Activated CD4-positive, alpha-beta T cell treated with anti-CD3 and anti-CD28 coated beads for 1 hour (primary cell): ENCODE measurements at regions not wholly inside any gene's neighbourhood (a gene's known extent, or its start where the extent isn't known, plus 50 kb on each side); places are given as distances from the start of the nearest gene placed in this dataset.

Source experiments
- DNase-seq: peaks from one replicate; pipeline ENCODE4 v3.0.0-alpha.2; 2020

DNA sequence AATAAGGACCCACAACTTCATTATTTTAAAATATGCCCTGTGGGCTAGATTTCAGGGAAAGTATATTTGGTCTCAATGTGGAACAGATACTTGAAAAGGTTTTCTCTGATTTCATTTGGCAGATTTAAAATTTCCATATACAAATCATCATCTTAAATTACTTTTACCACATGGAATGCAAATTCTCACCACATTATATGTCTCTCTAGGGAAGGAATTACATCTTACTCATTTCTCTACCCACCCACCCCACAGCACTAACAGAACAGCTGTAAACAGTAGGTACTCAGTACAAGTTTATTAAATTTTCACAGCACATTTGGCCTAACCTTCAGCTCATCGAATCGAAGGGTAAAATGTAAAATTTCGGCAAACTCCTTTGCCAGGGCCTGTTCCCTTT is 104.0 kb downstream of the CYRIA start:
- no peak for DNase-seq

DNA sequence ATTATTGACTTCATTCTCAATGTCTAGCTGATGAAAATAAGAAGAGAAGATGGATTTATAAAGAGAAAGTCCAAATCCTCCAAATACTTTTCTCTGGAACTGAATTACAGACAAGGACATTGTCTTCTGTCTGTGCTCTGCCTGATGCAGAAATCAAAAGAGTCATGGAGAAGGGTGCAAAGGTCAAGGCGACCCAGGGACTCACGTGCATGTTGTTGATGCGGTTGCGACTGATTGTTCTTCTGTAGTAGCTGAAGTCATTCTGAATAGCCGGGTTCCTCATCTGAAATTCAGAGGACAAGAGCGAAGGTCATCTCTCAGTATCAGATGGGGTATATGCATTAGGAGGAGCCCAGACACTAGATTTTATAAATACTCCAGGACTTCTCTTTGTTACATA is 104.4 kb downstream of the CYRIA start:
- no peak for DNase-seq

DNA sequence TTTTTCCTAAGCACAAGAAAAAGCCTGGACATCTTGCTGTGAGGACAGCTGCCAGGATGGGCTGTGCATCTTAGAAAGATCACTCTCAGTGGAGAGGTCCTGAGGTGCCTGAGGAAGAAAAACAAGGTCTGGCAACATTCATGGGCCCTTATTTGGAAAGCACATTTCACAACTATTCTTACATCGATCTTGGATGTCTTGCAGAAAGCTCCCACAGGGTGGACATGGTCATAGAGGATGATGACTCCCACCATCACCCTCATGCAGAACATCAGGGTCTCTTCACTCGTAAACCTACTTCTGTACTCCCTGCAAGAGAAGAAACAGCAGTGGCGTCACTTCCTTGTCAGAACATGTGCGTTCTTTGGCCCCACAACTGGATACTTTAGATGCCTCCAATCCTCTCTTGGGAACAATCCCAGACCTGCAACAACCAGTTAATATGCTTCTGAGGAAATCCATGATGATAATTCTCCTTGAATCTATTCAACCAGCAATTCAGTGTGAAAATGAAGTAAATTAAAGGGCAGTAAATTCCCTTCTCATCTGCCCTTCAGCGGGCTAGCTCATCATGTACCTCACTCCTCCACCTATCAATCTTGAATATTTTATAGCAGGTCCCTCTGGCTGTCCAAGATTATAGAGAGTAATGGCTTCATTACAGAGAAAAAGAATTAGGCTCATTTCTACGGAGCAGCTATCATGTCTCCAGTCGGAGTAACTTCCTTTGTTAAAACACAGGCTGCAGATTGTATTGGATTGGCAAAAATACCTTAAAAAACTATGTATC is 106.2 kb downstream of the CYRIA start:
- no peak for DNase-seq

DNA sequence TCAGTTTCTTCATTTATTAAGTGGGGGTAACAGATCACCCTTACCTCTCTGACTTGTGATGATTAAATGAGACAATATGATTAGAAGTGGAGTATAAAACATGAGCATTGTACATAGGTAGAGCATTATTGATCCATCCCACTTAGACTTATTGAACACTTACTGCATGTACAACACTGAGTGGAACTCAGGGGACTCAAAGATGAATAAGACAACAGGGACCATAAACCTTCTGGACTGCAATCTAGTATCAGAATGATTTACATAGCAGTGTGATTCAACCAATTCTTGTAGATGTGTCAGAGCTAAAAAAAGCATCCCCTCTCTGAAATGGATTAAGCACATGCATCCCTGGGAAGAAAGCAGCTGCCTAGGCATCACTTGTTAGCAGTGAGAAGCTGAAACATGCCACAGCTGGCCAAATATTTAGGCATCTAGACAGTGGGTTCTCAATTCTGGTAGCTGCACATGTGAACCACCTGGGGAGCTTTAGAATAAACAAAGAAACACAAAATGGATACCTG is 111.5 kb downstream of the CYRIA start:
- no peak for DNase-seq

DNA sequence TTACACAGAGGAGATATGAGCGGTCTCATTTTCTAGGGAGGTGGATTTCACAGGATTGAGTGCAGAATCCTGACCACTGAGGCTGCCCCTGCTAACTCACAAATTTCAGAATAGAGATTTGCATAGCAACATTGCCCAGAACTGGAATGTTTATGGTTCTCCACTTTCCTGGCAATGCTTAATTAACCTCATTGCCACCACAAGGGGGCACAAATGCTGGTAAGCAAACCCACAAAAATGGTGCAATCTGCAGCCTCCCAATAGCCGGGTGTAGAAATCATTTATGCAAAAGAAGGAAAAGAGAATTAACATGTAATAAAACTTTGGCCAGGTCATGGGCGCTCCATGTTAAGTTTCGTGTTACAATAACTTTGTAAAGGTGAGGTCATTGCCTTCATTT is 112.4 kb downstream of the CYRIA start:
- no peak for DNase-seq

DNA sequence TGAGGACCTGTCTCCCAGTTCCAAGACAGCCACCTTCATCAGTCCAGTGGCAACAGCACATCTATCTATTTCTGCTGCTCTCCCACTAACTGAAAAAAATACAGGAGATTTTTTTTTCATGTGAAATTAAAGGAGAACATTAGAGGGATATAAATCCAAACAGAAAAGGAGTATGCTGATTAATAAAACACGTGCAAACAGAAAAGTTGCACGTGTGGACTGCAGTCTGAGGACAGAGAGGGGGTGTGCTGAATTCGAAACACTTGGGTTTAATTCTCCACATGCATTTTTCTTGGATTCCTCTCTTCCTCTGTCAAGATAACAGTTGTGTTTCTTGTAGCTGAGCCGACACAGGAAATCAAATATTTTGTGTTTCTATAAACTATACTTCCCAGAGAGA is 113.4 kb downstream of the CYRIA start:
- DNase-seq = no peak

DNA sequence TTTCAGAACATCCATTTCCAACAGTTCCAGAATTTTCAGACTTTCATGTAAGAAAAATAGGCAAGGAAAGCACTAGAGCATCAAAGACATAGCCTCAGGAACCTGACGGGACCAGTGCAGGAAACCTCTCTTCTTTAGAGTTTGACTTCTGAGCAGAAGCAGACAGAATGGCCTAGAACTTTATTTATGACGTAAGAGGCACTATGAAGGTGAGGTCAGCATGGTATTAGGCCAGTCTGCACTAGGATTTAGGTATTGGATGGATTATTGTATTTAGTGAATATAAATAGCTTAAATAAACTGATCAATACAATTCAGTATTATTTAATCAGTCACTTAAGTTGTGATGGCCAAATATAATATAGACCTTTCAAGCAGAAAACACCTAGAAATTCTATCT is 117.6 kb downstream of the CYRIA start:
- DNase-seq = no peak

DNA sequence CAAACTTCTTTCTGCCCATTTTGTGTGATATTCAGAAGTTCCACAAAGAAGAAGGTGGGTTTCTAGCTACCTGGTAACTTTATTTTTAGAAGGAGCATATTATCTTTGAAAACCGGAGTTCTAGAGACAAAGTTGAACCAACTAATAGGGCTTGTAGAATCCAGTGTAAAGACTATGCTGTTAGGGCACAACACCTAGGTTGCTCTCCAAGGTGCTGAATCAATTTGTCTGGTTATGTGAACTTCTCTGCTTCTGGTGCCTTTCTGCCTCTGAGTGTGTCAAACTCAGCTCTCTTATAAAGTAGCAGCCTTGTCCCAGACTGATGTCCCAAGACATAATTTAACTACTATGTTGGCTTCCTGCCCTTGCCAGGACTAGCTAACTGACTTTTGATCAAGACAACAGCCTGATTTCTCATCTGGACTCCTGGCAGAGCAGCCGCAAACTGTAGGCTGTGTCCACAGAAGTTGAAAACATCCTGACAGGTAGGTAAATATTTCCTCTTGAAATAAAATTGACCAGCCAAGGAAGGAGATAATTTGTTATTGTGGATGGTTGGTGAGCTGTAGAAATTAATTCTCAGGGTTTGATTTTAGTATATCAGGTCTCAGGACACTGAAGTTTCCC is 119.4 kb downstream of the CYRIA start:
- no peak for DNase-seq

DNA sequence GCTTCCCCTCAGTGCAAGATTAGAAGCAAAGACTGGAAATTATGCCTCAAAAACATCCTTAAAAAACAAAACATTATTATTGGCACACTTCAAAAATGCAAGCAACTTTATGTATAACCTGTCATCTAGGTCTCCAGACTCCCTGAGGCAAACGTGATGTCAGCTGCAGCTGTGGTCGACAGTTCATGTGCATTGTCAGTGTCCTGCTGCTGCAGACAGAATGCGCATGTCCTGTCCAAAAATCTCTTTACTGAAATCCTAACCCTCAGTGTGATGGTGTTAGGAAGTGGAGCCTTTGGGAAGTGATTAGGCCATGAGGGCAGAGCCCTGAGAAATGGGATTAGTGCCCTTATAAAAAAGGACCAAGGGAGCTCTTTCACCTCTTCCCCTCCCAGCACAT is 126.9 kb downstream of the CYRIA start:
- DNase-seq = no peak

DNA sequence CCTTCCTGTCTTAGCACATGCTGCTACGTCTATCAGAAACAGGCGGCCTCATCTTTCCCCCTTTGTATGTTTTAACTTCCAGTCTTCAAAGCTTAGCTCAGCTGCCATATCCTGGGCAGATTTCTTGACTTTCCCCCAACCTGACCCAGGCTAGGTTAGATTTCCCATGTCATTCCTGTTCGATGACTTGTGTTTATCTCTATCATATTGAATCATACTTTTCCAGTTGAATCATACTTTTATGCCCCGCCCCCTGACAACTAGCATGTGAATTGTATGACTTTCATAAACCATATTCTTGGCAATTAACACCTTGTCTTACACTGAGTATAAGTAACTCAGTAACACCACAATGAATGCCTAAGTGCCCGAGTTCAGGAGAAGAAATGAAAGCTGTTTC is 128.3 kb downstream of the CYRIA start:
- no peak for DNase-seq

DNA sequence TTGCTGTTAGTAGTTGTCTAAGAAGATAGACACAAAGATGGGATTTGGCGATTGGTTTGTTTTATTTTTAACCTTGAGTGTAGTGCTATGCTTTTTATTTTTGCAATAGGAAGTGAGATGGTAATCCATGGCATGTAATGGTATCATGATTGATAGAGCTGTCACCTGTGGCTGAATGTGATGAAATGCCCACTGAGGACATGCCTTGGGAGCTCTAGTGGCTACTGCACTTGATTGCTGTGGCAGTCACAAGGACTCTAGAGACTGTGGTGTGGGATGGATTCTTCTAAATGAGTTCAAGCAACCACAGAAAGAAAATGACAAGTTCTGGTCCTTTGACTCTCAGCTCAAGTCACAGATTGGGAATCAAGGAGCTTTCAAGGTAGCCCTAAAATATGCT is 139.4 kb downstream of the CYRIA start:
- no peak for DNase-seq

DNA sequence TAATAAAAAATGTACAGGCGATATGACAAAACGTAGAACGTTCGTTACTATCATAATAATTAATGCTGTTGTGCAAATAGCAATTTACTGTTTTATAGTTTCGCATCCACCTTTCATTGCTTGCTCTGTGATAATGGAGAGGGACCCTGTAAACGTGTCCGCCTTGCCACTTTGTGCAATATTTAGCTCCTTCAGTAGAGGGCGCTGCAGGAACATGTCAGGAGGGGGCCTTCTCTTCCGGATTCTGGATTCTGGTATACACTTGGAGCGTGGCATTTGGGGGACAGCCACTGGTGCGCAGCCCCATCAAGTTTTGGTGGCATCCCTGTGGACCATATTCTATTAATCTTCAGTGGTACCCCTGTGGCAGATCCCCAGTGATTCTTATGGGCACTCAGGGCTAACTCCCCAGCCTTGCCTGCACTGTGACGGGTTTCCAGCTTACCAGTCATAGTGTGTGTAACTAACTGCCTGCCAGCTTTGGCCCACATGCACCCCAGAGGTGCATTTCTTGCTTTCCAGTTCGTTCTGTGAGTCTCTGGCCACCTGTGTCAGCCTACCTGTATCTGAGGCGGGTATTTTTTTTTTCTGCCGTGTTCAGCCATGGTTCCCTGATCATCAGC is 140.3 kb downstream of the CYRIA start:
- no peak for DNase-seq

DNA sequence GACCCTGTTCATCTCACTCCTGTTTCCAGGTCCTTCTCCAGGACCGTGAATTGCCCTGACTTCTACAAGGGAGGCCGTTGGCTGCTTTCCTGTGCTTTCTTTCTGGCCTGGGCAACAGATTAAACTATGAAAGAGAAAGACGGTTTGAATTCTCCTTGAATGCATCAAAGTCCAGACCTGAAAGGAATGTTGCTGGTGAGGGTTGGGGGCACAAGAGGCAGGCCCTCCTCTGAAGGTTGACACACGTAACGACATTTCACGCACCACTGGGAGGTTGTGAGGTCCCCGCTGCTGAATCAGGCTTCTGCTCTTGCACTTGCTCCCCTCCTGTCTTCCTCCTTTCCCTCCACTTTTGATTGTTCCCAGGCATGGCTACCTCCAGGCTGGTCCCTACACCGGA is 141.9 kb downstream of the CYRIA start:
- DNase-seq = no peak

DNA sequence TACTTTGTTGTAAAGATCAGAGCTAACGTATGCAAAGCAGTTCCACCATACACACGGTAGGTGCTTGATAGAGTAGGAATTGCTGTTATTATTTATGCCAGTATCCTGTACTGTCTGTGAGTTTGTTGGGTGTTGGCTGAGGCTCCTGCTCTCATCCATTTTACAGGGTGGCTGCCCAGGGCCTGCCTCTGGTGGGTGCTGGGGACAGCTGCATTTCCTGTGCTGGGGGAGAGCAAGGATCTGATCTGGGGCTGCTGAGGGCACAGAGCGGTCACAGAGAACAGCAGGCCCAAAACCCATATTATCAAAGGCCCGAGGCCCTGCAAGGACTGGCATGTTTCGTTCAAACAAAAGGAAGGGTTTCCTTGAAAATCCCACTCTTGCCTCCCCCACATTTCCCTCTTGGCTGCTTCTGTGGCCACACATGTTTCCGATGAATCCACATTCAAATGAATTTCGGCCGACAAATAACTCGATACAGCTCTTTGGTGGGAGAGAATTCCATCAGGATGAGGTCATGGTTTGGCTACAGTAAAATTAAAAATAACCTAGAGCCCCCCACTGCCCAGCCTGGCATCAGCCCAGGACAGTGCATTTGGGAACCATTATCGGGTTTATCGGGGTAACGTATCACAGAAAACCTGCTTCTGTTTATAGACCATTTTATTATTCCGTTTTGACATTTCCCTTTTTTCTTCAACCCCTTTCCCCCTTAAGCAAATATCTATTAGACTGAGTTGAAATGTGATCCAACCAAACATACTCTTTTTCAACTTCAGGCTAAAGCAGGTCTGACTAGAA is 143.4 kb downstream of the CYRIA start:
- DNase-seq = no peak

DNA sequence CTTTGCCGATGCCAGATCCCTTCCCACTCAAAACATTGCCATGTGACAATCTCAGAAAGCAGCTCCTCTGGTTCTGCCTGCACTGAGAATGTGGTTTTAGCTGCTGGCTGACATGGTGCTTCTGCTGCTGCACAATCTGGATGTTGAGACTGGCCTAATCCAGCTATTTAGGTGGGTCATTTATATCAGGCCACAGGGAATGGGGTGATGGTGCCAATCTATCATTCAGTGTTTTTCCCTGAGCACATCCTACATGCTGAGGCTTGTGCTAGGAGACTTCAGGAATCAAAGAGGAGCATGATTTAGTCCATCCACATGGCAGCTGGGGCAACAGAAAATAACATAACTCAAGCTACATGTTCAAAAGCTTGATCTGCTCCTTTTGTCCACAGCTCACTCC is 144.7 kb downstream of the CYRIA start:
- DNase-seq = no peak

DNA sequence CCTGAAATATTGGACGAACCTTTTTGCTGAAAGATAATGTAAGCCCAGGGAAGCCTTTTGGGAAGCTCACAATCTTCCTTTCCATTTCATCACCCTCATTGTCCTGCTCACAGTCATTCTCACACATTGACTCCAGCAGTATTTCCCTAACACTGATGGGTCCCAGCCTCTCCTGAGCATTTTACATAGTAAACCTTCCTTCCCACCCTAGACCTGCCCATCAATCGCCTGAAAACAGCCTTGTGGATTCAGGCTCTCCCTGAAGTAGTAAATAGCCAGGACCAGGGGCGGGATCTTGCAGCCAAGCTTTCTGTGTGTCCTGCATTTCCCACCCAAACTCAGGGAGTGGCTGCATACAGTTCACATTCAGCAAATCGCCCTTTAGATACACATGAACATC is 149.9 kb downstream of the CYRIA start:
- DNase-seq = no peak

DNA sequence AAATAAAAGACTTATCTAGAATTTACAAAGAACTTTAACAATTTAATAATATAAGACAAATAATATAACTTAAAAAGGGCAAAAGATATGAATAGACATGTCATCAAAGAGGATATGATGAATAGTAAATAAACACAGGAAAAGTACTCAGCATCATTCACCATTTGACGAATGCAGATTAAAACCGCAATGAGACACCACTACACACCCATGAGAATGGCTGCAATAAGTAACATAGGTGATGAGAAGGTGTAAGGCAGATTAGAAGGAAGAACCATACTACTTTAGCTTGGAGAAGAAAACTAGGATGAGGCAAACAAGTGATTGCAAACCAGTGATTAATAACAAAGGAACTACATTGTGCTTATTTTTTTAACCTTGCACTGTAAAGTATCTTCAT is 152.0 kb downstream of the CYRIA start:
- DNase-seq = no peak

DNA sequence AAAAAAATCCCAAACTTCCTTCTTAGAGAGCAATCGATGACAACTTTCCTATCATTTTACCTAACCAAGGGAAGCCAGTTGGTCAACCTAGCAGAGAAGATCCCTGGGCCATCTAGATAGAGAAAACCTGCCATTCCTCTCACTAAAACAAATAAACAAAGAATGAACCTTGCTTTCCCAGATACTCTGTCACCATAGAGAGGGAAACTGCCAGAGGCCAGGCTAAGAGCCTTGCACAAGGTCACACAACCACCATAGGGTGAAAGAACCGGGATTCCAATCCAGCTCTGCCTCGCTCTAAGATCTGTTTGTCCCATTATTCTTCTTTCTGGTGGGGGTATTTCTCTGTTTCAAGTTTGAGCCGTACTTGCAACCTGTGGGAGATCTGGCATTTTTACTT is 154.6 kb downstream of the CYRIA start:
- DNase-seq = no peak

DNA sequence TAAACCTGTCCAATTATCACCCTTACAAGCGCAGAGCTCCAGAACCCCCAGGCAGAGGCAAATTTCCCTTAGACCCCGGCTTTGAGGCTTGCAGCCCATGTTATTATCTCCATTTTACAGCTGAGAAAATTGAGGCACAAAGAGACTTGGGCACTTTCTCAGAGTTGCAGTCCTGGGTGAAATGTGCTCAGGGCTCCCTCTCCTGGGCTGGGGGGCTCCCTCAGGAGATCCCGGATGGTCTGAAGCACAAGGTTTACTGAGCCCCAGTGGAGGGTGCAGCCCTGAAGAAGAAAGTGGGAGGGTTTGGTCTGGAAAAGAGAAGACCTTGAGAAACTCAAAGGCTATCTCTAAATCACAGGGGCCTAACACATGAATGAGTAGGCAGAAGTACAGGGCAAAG is 156.6 kb downstream of the CYRIA start:
- DNase-seq = no peak

DNA sequence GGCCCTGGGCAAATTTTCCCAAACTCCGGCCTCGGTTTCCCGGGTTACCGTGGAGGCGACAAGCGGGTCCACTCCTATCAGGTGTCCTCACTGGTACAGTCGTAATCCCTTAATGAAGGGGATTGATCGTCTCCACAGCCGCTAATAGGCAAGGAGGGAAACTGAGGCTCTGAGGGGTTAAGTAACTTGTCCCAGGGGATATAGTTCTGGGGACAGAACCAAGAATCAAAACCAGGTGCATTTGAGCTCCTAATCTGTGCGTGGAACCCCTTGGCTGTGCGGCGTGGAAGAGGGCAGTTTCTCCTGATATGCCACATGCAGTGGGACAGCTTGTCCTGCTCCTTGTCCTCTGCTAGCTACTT is 157.2 kb downstream of the CYRIA start:
- DNase-seq = no peak

DNA sequence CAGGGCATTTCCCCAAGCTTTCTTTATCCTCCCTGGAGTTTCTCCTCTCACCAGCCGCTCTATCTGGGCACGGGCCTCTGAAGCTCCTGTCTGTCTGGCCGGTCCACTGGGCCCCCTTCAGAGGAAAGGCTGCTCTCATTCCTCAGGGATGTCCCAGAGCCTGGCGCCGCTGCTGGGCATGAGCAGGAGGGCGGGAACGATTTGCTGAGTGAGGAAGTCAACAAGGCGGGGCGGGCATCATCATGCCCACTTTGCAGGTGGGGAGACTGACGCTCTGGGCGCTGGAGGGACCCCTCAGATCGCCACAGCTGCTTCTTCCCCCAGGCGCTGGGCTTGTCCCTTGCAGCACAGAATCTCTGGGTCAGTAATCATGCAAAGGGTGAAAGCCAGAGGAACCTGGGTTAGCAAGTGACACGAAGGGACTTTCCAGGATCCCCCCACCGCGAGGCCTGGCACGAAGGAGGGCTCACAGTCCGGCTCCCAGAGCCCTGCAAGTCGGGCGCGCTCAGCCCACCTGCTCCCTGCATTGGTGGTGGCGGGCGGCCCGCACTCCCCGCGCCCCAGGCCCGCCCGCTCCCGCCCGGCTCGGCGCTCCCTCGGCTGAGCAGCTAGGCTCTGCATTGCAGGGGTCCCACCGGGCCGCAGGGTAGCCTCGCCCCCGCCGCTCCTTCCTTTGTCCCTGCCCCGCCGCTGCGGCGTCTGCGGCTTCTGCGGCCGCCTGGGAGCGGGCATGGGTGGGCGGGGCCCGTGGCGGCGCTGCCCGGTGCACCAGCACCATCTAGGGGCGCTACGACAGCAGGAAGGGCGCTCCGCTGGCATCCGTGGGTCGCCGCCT is 157.8 kb downstream of the CYRIA start:
- DNase-seq = no peak

DNA sequence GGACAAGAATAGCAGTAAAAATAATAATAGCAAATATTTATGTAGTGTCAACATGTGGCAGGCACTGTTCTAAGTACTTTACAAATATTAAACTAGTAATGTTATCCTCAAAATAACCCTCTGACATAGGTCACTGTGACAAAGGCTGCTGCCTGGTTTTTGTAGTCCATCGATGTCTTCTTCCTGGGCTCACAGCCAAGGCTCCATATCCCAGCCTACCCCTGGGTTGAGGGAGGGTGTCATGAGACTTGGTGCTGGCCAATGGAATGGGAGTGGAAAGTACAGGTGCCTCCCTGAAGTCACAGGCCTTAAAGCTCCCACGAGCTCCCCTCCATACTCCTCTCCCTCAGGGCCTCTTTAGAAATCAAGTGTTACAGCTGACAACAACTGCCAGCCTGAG is 159.3 kb downstream of the CYRIA start:
- no peak for DNase-seq
